K562 (cell line): ENCODE measurements at regions not wholly inside any gene's neighbourhood (a gene's known extent, or its start where the extent isn't known, plus 50 kb on each side); places are given as distances from the start of the nearest gene placed in this dataset.

ENCODE experiments used
- ATAC-seq: fragments of 200-7000 bp; cut with Tn5 transposase; 3 replicates; pipeline ENCODE4 v1.9.1; 2020; ENCODE audit warnings: moderate library complexity
- BruUV-seq: library from RNA; stranded (reverse); fragments of 400-500 nt; replicated peaks from 2 replicates; lab custom pipeline; 2021; lab: Mats Ljungman, UMichigan
- CTCF ChIA-PET: fragments of 300-600 bp; formaldehyde crosslinking; extraction: SDS; loops from one replicate; lab custom pipeline; 2021; ENCODE audit warnings: low intra/inter-chr PET ratio; lab: Yijun Ruan, JAX
- POLR2A ChIA-PET: fragments of 300-600, 350-650 bp; sonication (Branson Sonifier 250); formaldehyde crosslinking; extraction: SDS; loops from one replicate; lab custom pipeline; 2021; ENCODE audit warnings: antibody characterized with exemption, inconsistent platforms; lab: Yijun Ruan, JAX
- DNase-seq, 4 experiments: peaks; one replicate each; pipeline versions ENCODE4 v3.0.0 to v3.0.0-alpha.2; 2011 to 2018; ENCODE audit warnings: low spot score in 3 of 4, mixed read lengths in 3 of 4; ENCODE audit errors: extremely low read depth in 1 of 4
- FAIRE-seq: peaks from 2 replicates; lab custom pipeline; 2011; peaks lifted over from hg19 to GRCh38; lab: Jason Lieb, UNC
- H2AFZ ChIP-seq: 2 replicates; pipeline ENCODE4 v1.6.0; 2011; ENCODE audit warnings: low read depth, low read length, control low read depth, inconsistent platforms
- H3K27ac ChIP-seq: fragments of 200-600 bp; 3 replicates; pipeline ENCODE4 v1.8.0; 2011; ENCODE audit warnings: low read depth, mild to moderate bottlenecking, control low read depth, inconsistent platforms, low read length, moderate library complexity, mixed read lengths; ENCODE audit errors: extremely low read depth
- H3K27me3 ChIP-seq, 2 experiments: fragments of 300-600 bp in 1 of 2; 2 replicates in 1 of 2; 3 replicates in 1 of 2; pipeline versions ENCODE4 v1.6.0 to v1.8.0; 2011; ENCODE audit warnings: inconsistent platforms in 2 of 2, low read length in 2 of 2, mild to moderate bottlenecking in 1 of 2, mixed read lengths in 1 of 2, moderate library complexity in 1 of 2; ENCODE audit not compliant: control insufficient read depth in 2 of 2, insufficient read depth in 2 of 2
- H3K36me3 ChIP-seq: fragments of 300-600 bp; 3 replicates; pipeline ENCODE4 v1.8.0; 2011; ENCODE audit warnings: mild to moderate bottlenecking, low read length, inconsistent platforms; ENCODE audit not compliant: control insufficient read depth, insufficient read depth
- H3K4me1 ChIP-seq, 2 experiments: fragments of 200-600 bp in 1 of 2; replicated peaks in 1 of 2; 2 replicates in 1 of 2; 3 replicates in 1 of 2; pipeline versions ENCODE4 v1.5.1 to v1.8.0; 2011; ENCODE audit warnings: inconsistent platforms in 2 of 2, low read length in 2 of 2, mild to moderate bottlenecking in 1 of 2, mixed read lengths in 1 of 2, moderate library complexity in 1 of 2; ENCODE audit not compliant: control insufficient read depth in 2 of 2, insufficient read depth in 2 of 2
- H3K4me2 ChIP-seq: 2 replicates; pipeline ENCODE4 v1.6.1; 2011; ENCODE audit warnings: low read length, control low read depth, inconsistent platforms, mixed read lengths; ENCODE audit not compliant: insufficient read depth
- H3K4me3 ChIP-seq: fragments of 200-600 bp; sonication (generic), shearing (Covaris generic); 2 replicates; pipeline ENCODE4 v1.5.1; 2016; ENCODE audit warnings: control low read depth, inconsistent platforms
- H3K79me2 ChIP-seq: fragments of 200-600 bp; 3 replicates; pipeline ENCODE4 v1.8.0; 2011; ENCODE audit warnings: low read length, inconsistent platforms; ENCODE audit not compliant: control insufficient read depth, insufficient read depth
- H3K9ac ChIP-seq, 2 experiments: 2 replicates each; pipeline versions ENCODE4 v1.6.0 to v1.6.1; 2011; ENCODE audit warnings: low read depth in 2 of 2, low read length in 2 of 2, control low read depth in 1 of 2, inconsistent platforms in 1 of 2, mild to moderate bottlenecking in 1 of 2, mixed read lengths in 1 of 2; ENCODE audit not compliant: insufficient read depth in 1 of 2
- H3K9me1 ChIP-seq: one replicate; pipeline ENCODE4 v1.6.0; 2011; ENCODE audit warnings: inconsistent platforms, mild to moderate bottlenecking, low read length, moderate library complexity; ENCODE audit not compliant: control insufficient read depth, insufficient read depth
- H3K9me3 ChIP-seq: replicated peaks from 2 replicates; pipeline ENCODE4 v1.5.1; 2011; ENCODE audit warnings: low read depth, low read length, inconsistent platforms; ENCODE audit not compliant: control insufficient read depth, insufficient read depth
- H4K20me1 ChIP-seq: replicated peaks from 2 replicates; pipeline ENCODE4 v1.6.1; 2011; ENCODE audit warnings: low read length, inconsistent platforms, mixed read lengths; ENCODE audit not compliant: control insufficient read depth, insufficient read depth
- MITF ChIP-seq: IDR thresholded peaks from 2 replicates; pipeline ENCODE4 v1.6.1; 2014; ENCODE audit warnings: antibody characterized with exemption
- TRIM24 ChIP-seq, 2 experiments: fragments of 450-650 bp; IDR thresholded peaks; 2 replicates each; pipeline ENCODE4 v1.6.1; 2016
- TRIM25 ChIP-seq: fragments of 450-650 bp; IDR thresholded peaks from 2 replicates; pipeline ENCODE4 v1.7.0; 2016; ENCODE audit warnings: borderline replicate concordance
- WGBS: fragments of 100-300 bp; shearing (Covaris generic); methylation state at CpG from one replicate; pipeline ENCODE4 v1.1.6; 2016; ENCODE audit warnings: low coverage, mixed read lengths; ENCODE audit not compliant: insufficient coverage; ENCODE audit errors: missing lambda C conversion rate; 5-methylcytosine and 5-hydroxymethylcytosine counted together
- in situ Hi-C: fragments of 300-500 bp; cut with MboI; formaldehyde crosslinking; loops from 4 replicates; pipeline ENCODE4 v1.15.0; 2018; ENCODE audit warnings: inconsistent platforms, mixed read lengths
- intact Hi-C: fragments of 100-400 bp; cut with micrococcal nuclease; formaldehyde crosslinking; loops from 2 replicates; pipeline ENCODE4 v1.14.2; 2022

- no peaks in the 10 kb centered on the region for H3K9me3 ChIP-seq
- no peaks in the 10 kb centered on the region for H3K79me2 ChIP-seq
- FAIRE-seq, result no peak
- DNase-seq, result no peak
- no peak overlapping the region for H3K4me3 ChIP-seq
- CTCF ChIA-PET, result no interaction called here
- no peak overlapping the region for H3K27ac ChIP-seq
- in situ Hi-C loops (no loop called here), intact Hi-C loops (no loop called here)
- no peaks in the 10 kb centered on the region for H4K20me1 ChIP-seq
- POLR2A ChIA-PET, result interaction anchor here (0.6 kb wide), 1 partner anchor 53 kb away, joined by 3 read pairs; no protein-coding TSS in a partner anchor
- H3K36me3 ChIP-seq, result no peaks in the 10 kb centered on the region
- whole genome bisulfite sequencing, result 0% methylated on average over 2 of the region's 2 CpGs
- no TSS peak for BruUV-seq
- H3K4me1 ChIP-seq, result no peaks in the 10 kb centered on the region
- H3K9me1 ChIP-seq, result no peaks in the 10 kb centered on the region
- H3K4me2 ChIP-seq, result no peak overlapping the region
- no peak for ATAC-seq
- H3K27me3 ChIP-seq, result no peaks in the 10 kb centered on the region
- H3K9ac ChIP-seq, result no peak overlapping the region
- no peak overlapping the region for H2AFZ ChIP-seq
- no peak for TF ChIP-seq TRIM25
- no peak for TF ChIP-seq TRIM24 (IDR thresholded peaks at IDR 0.05)
These were observed 551.0 kb upstream of the ZWINT start for GRCh38 chr10:56912043-56912442.

GRCh38 chr10:56905051-56905450 lies 544.0 kb upstream of the ZWINT start:
- H3K27ac ChIP-seq, result no peak overlapping the region
- no peaks in the 10 kb centered on the region for H3K79me2 ChIP-seq
- ChIA-PET POLR2A (no interaction called here), CTCF (no interaction called here)
- no peaks in the 10 kb centered on the region for H3K27me3 ChIP-seq
- H4K20me1 ChIP-seq, result no peaks in the 10 kb centered on the region
- no peak overlapping the region for H2AFZ ChIP-seq
- H3K9me1 ChIP-seq, result no peaks in the 10 kb centered on the region
- FAIRE-seq (no peak), ATAC-seq (no peak), DNase-seq (no peak)
- in situ Hi-C loops, result no loop called here
- H3K4me3 ChIP-seq, result no peak overlapping the region
- H3K4me1 ChIP-seq, result no peaks in the 10 kb centered on the region
- BruUV-seq, result no TSS peak
- no peak overlapping the region for H3K9ac ChIP-seq
- no peaks in the 10 kb centered on the region for H3K36me3 ChIP-seq
- H3K9me3 ChIP-seq, result no peaks in the 10 kb centered on the region
- intact Hi-C loops, result no loop called here
- H3K4me2 ChIP-seq, result no peak overlapping the region
- TF ChIP-seq MITF, result no peak
